Fibroblast of lung (primary cell): ENCODE measurements at regions not wholly inside any gene's neighbourhood (a gene's known extent, or its start where the extent isn't known, plus 50 kb on each side); places are given as distances from the start of the nearest gene placed in this dataset.

Source experiments
- EZH2 ChIP-seq: IDR thresholded peaks from 2 replicates; pipeline ENCODE4 v1.5.1; 2012; ENCODE audit warnings: low read length, control low read depth, mild to moderate bottlenecking; ENCODE audit errors: missing control alignments
- TF ChIP-seq, protein P1 (sequence below), 2 donors: IDR thresholded peaks in 1 of 2; conservative IDR thresholded peaks in 1 of 2; 1 replicate in 1 of 2; 2 replicates in 1 of 2; pipeline ENCODE4 v1.5.1; 2011 to 2012; ENCODE audit warnings: low read length in 2 of 2, control low read depth in 1 of 2, inconsistent platforms in 1 of 2, low read depth in 1 of 2, mild to moderate bottlenecking in 1 of 2

- TF ChIP-seq, protein P1, sequence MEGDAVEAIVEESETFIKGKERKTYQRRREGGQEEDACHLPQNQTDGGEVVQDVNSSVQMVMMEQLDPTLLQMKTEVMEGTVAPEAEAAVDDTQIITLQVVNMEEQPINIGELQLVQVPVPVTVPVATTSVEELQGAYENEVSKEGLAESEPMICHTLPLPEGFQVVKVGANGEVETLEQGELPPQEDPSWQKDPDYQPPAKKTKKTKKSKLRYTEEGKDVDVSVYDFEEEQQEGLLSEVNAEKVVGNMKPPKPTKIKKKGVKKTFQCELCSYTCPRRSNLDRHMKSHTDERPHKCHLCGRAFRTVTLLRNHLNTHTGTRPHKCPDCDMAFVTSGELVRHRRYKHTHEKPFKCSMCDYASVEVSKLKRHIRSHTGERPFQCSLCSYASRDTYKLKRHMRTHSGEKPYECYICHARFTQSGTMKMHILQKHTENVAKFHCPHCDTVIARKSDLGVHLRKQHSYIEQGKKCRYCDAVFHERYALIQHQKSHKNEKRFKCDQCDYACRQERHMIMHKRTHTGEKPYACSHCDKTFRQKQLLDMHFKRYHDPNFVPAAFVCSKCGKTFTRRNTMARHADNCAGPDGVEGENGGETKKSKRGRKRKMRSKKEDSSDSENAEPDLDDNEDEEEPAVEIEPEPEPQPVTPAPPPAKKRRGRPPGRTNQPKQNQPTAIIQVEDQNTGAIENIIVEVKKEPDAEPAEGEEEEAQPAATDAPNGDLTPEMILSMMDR (conservative IDR thresholded peaks at IDR 0.05 in 1 of 2, IDR thresholded peaks at IDR 0.05 in 1 of 2; ENCODE audit: low read depth in 1 of 2, low read length in 2 of 2), result no peak
- no peak for TF ChIP-seq EZH2
These were observed 410.8 kb upstream of the PODXL start for GRCh38 chr7:131967216-131967730.
